Subcutaneous abdominal adipose tissue (tissue), 5 donors: ENCODE measurements at regions not wholly inside any gene's neighbourhood (a gene's known extent, or its start where the extent isn't known, plus 50 kb on each side); places are given as distances from the start of the nearest gene placed in this dataset.

ENCODE experiments used
- H3K27ac ChIP-seq: one replicate; pipeline ENCODE4 v1.7.0; 2013; ENCODE audit warnings: low read depth, mild to moderate bottlenecking, inconsistent platforms, low read length, moderate library complexity
- H3K27me3 ChIP-seq, 5 donors: one replicate each; pipeline ENCODE4 v1.7.0; 2013; ENCODE audit warnings: low read length in 5 of 5, inconsistent platforms in 1 of 5; ENCODE audit not compliant: control insufficient read depth in 5 of 5, insufficient read depth in 4 of 5
- H3K36me3 ChIP-seq, 5 donors: one replicate each; pipeline ENCODE4 v1.7.0; 2013; ENCODE audit warnings: low read length in 5 of 5; ENCODE audit not compliant: control insufficient read depth in 5 of 5, insufficient read depth in 5 of 5
- H3K4me1 ChIP-seq, 5 donors: one replicate each; pipeline ENCODE4 v1.7.0; 2013; ENCODE audit warnings: low read length in 5 of 5, mild to moderate bottlenecking in 3 of 5, moderate library complexity in 1 of 5; ENCODE audit not compliant: control insufficient read depth in 5 of 5, insufficient read depth in 5 of 5
- H3K4me3 ChIP-seq, 5 donors: one replicate each; pipeline ENCODE4 v1.7.0; 2013; ENCODE audit warnings: low read length in 5 of 5, low read depth in 1 of 5
- H3K9ac ChIP-seq, 5 donors: one replicate each; pipeline ENCODE4 v1.7.0; 2013; ENCODE audit warnings: low read length in 5 of 5, mild to moderate bottlenecking in 4 of 5, moderate library complexity in 3 of 5
- H3K9me3 ChIP-seq, 5 donors: one replicate each; pipeline ENCODE4 v1.7.0; 2013; ENCODE audit warnings: low read length in 5 of 5; ENCODE audit not compliant: control insufficient read depth in 5 of 5
- donor health status: healthy.
- donor health status: healthy.
- donor health status: healthy.
- donor health status: healthy.
- donor health status: healthy.

GRCh38 chr14:65153101-65153500, 50.8 kb upstream of the MAX start:
- Histone ChIP-seq H3K27me3 (no peaks in the 10 kb centered on the region), H3K36me3 (no peaks in the 10 kb centered on the region), H3K9ac (no peak overlapping the region), H3K4me3 (no peak overlapping the region), H3K27ac (no peak overlapping the region), H3K9me3 (no peaks in the 10 kb centered on the region), H3K4me1 (peaks cover 4 to 19% (median 11%) of the 10 kb centered on the region in 5 donors)

GRCh38 chr14:65156568-65157366, 54.5 kb upstream of the MAX start:
- H3K4me3 ChIP-seq: peak overlapping the region; percentile 5 to 77 (median 46)
- H3K9ac ChIP-seq: peak overlapping the region in 3 of 5 donors; percentile 25 to 67 (median 57)
- H3K27me3 ChIP-seq: no peaks in the 10 kb centered on the region
- H3K9me3 ChIP-seq: no peaks in the 10 kb centered on the region
- peak overlapping the region; percentile 89 for H3K27ac ChIP-seq
- peaks cover 4 to 19% (median 11%) of the 10 kb centered on the region in 5 donors for H3K4me1 ChIP-seq
- H3K36me3 ChIP-seq: no peaks in the 10 kb centered on the region

- Histone ChIP-seq H3K36me3 (no peaks in the 10 kb centered on the region), H3K4me1 (peaks cover 4 to 19% (median 11%) of the 10 kb centered on the region in 5 donors), H3K9me3 (no peaks in the 10 kb centered on the region), H3K4me3 (no peak overlapping the region), H3K9ac (no peak overlapping the region), H3K27ac (no peak overlapping the region), H3K27me3 (no peaks in the 10 kb centered on the region)
Measured at GRCh38 chr14:65159281-65160062, 57.2 kb upstream of the MAX start.

- Histone ChIP-seq H3K4me1 (peaks cover 4 to 19% (median 11%) of the 10 kb centered on the region in 5 donors), H3K27ac (no peak overlapping the region), H3K36me3 (no peaks in the 10 kb centered on the region), H3K9me3 (no peaks in the 10 kb centered on the region), H3K27me3 (no peaks in the 10 kb centered on the region), H3K9ac (no peak overlapping the region), H3K4me3 (no peak overlapping the region)
Measured at GRCh38 chr14:65160091-65160490, 57.8 kb upstream of the MAX start.

- Histone ChIP-seq H3K27ac (no peak overlapping the region), H3K27me3 (no peaks in the 10 kb centered on the region), H3K4me1 (peaks cover 0 to 7% (median 3%) of the 10 kb centered on the region in 5 donors), H3K36me3 (no peaks in the 10 kb centered on the region), H3K4me3 (no peak overlapping the region), H3K9me3 (no peaks in the 10 kb centered on the region), H3K9ac (no peak overlapping the region)
Measured at GRCh38 chr14:65162031-65162430, 59.7 kb upstream of the MAX start.

- Histone ChIP-seq H3K9me3 (no peaks in the 10 kb centered on the region), H3K27ac (no peak overlapping the region), H3K9ac (no peak overlapping the region), H3K36me3 (no peaks in the 10 kb centered on the region), H3K27me3 (no peaks in the 10 kb centered on the region), H3K4me1 (peaks cover 0 to 6% (median under 1%) of the 10 kb centered on the region in 5 donors), H3K4me3 (no peak overlapping the region)
Measured at GRCh38 chr14:65164068-65164824, 61.9 kb upstream of the MAX start.

GRCh38 chr14:65164825-65165135, 62.5 kb upstream of the MAX start:
- H3K36me3 ChIP-seq: no peaks in the 10 kb centered on the region
- no peak overlapping the region for H3K27ac ChIP-seq
- no peaks in the 10 kb centered on the region for H3K27me3 ChIP-seq
- H3K4me3 ChIP-seq: no peak overlapping the region
- H3K9ac ChIP-seq: no peak overlapping the region
- no peaks in the 10 kb centered on the region for H3K9me3 ChIP-seq
- peaks cover 0 to 6% (median 5%) of the 10 kb centered on the region in 5 donors for H3K4me1 ChIP-seq

- H3K9me3 ChIP-seq: no peaks in the 10 kb centered on the region
- no peak overlapping the region for H3K9ac ChIP-seq
- H3K4me1 ChIP-seq: peaks cover 0 to 16% (median 10%) of the 10 kb centered on the region in 5 donors
- H3K4me3 ChIP-seq: no peak overlapping the region
- peaks cover 0 to 11% (median 9%) of the 10 kb centered on the region in 5 donors for H3K27me3 ChIP-seq
- no peaks in the 10 kb centered on the region for H3K36me3 ChIP-seq
- no peak overlapping the region for H3K27ac ChIP-seq
Measured at GRCh38 chr14:65167072-65167645, 64.8 kb upstream of the MAX start.

GRCh38 chr14:65168840-65169239, 66.5 kb upstream of the MAX start:
- Histone ChIP-seq H3K4me3 (no peak overlapping the region), H3K27ac (no peak overlapping the region), H3K4me1 (peaks cover 0 to 16% (median 10%) of the 10 kb centered on the region in 5 donors), H3K9me3 (no peaks in the 10 kb centered on the region), H3K9ac (no peak overlapping the region), H3K36me3 (no peaks in the 10 kb centered on the region), H3K27me3 (peaks cover 0 to 11% (median 9%) of the 10 kb centered on the region in 5 donors)
